ENCODE measurements at regions not wholly inside any gene's neighbourhood (a gene's known extent, or its start where the extent isn't known, plus 50 kb on each side); places are given as distances from the start of the nearest gene placed in this dataset.

DNA sequence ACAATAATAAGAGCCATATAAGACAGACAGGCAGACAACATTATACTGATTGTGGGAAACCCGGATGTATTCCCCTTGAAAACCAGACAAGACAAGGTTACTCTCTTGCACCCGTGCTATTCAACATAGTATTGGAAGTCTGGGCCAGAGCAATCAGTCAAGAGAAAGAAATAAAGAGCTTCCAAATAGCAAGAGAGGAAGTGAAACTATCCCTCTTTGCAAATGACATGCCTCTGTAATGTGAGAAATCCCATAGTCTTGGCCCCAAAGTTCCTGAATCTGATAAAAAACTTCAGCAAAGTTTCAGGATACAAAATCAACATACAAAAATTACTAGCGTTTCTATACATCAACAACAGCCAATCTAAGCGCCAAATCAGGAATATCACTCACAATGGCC, 102.1 kb downstream of the DCAF12L2 start:
- TF ChIP-seq, protein P1, sequence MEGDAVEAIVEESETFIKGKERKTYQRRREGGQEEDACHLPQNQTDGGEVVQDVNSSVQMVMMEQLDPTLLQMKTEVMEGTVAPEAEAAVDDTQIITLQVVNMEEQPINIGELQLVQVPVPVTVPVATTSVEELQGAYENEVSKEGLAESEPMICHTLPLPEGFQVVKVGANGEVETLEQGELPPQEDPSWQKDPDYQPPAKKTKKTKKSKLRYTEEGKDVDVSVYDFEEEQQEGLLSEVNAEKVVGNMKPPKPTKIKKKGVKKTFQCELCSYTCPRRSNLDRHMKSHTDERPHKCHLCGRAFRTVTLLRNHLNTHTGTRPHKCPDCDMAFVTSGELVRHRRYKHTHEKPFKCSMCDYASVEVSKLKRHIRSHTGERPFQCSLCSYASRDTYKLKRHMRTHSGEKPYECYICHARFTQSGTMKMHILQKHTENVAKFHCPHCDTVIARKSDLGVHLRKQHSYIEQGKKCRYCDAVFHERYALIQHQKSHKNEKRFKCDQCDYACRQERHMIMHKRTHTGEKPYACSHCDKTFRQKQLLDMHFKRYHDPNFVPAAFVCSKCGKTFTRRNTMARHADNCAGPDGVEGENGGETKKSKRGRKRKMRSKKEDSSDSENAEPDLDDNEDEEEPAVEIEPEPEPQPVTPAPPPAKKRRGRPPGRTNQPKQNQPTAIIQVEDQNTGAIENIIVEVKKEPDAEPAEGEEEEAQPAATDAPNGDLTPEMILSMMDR (IDR thresholded peaks at IDR 0.05), result no peak
- TF ChIP-seq POLR2AphosphoS5 (IDR thresholded peaks at IDR 0.05), result no peak
